Adrenal gland (tissue), 5 donors: ENCODE measurements at regions not wholly inside any gene's neighbourhood (a gene's known extent, or its start where the extent isn't known, plus 50 kb on each side); places are given as distances from the start of the nearest gene placed in this dataset.

ENCODE experiments used
- POLR2A ChIP-seq, 2 donors: fragments of 450-650 bp; IDR thresholded peaks; one replicate each; pipeline ENCODE4 v1.6.1; 2017; ENCODE audit warnings: antibody characterized with exemption in 2 of 2, mild to moderate bottlenecking in 2 of 2, moderate library complexity in 1 of 2
- TF ChIP-seq, protein P1 (sequence below), 6 experiments: fragments of 450-650 bp in 4 of 6; fragments of 200-600 bp in 2 of 6; sonication (generic) in 1 of 6; IDR thresholded peaks; 1 replicate in 5 of 6; 2 replicates in 1 of 6; pipeline versions ENCODE4 v1.5.1 to v1.8.0; 2016 to 2021; ENCODE audit warnings: antibody characterized with exemption in 6 of 6, mild to moderate bottlenecking in 2 of 6, moderate library complexity in 1 of 6
- donor health status: DM: no; HTN: no; CAD: no.

DNA sequence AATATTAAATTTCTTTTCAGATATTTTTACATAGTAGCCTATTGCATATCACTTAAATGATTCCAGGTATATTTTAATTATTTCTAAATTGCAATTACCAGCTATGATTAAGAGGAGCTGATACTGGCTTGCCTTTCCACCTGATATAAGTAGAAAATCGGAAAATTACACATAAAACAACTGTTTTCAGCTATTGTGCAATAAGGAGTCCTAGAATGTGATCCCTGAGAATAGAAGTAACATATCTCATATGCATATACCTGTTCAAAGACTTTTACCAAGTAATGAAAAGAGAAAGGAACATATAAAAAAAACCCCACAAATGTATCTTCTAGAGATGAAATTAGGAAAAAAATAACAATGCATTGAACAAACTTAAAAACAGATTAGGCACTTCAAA is 1354.6 kb upstream of the PCDH9 start:
- TF ChIP-seq, protein P1, sequence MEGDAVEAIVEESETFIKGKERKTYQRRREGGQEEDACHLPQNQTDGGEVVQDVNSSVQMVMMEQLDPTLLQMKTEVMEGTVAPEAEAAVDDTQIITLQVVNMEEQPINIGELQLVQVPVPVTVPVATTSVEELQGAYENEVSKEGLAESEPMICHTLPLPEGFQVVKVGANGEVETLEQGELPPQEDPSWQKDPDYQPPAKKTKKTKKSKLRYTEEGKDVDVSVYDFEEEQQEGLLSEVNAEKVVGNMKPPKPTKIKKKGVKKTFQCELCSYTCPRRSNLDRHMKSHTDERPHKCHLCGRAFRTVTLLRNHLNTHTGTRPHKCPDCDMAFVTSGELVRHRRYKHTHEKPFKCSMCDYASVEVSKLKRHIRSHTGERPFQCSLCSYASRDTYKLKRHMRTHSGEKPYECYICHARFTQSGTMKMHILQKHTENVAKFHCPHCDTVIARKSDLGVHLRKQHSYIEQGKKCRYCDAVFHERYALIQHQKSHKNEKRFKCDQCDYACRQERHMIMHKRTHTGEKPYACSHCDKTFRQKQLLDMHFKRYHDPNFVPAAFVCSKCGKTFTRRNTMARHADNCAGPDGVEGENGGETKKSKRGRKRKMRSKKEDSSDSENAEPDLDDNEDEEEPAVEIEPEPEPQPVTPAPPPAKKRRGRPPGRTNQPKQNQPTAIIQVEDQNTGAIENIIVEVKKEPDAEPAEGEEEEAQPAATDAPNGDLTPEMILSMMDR (IDR thresholded peaks at IDR 0.05) = no peak
- no peak for TF ChIP-seq POLR2A (IDR thresholded peaks at IDR 0.05)
